GM18505 (cell line): ENCODE measurements at regions not wholly inside any gene's neighbourhood (a gene's known extent, or its start where the extent isn't known, plus 50 kb on each side); places are given as distances from the start of the nearest gene placed in this dataset.

Experiments used
- ATAC-seq: cut with Tn5 transposase; IDR thresholded peaks from one replicate; pipeline ENCODE4 v1.9.1; 2021; ENCODE audit not compliant: unreplicated experiment
- POLR2A ChIP-seq: IDR thresholded peaks from 4 replicates; pipeline ENCODE4 v1.6.1; 2011; ENCODE audit warnings: borderline replicate concordance; ENCODE audit not compliant: insufficient read depth, insufficient read length; ENCODE audit errors: extremely low read depth

DNA sequence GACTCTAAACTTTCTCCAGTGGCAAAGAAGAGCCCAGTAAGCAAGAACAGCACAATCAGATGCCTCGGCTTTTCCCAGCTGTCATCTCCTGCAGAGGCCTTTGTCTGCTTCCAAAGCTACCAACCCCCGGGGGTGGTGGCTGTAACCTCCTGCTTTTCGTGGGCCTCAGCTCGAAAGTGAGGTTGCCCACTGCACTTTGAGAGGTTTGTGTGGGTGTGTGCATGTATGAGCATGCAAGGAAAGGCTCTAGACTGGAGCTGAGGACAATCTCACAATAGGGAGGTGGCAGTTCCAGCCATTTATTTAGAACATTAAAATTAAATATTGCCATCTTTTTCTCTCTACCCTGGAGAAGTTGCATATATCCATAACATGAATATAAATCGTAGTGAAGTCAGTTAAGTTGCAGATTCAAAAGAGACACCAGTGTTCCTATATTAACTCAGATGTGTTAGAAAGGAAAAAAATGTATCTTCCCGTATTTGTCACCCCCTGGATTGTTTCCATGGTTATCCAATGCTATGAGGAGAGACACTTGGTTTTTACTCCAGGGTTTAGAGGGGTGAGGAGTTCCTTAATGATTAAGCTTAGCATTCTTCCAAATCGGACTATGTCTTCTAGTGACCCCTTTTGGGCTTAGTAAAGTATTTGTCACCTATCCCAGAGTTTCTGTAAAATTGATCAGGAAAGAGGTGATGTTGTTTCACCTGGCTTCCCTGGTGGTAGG, 781.1 kb downstream of the INHBA start:
- ATAC-seq: no peak
- TF ChIP-seq POLR2A: no peak

DNA sequence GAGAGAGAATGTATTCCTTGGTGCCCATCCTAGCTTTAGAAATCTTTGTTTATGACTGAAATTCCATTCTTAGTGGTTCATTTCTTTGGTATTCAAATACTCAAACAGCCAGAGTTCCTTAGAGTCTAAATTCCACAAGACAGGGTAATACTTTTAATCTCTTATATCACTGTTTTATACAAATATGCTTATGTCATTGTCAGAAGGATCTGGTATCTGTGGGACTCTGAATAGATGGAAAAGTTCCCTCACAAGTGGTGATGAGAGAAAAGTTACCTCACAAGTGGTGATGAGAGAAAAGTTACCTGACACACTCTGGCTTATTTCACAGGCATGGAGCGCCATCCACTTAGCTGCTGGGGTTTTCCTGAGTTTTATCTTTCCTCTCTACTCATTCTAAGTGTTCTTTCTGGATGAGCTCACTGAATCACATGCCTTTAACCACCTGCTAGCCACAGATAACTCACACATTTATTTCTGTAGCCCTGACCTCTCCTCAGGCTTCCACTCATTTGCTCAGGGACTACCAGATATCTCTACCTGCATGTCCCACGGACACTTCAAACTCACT, 784.0 kb downstream of the SUGCT start:
- no peak for TF ChIP-seq POLR2A
- no peak for ATAC-seq

DNA sequence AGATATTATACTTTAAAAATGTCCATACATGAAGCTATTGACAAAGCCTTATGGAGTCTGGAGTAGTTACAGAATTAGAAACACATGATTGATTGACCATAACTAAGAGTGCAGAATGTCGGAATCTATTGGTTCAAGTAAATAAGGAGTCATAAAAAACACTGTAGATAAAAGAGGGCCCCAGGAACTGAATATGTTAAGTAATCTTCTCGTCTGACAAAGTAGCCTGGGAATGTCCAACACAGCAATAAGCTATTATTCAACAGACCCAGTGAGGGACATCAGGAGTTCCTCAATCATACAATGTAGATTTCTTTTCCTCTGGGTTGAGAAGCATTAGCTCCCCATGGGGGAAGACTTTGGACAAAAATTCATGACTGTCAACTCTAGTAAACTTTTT, 782.0 kb downstream of the SUGCT start:
- TF ChIP-seq POLR2A: no peak
- ATAC-seq: no peak

DNA sequence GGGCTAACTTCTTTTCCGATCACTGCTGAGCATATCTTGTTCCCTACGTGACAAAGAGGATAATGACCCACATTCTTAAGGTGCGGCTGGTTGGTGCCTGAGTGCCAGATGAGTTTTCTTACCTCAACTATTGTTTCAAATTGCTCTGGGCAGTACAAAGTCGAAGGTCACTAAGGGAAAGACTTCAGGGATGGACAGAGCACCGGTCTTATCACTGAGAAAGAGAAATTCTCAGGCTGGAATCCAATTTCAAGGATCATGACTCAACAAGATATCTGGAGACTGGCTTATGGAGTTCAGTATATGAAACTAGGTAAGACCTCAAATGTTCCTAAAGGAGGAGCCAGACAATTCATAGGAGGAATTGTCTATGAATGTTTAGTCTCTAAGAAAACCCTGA, 780.3 kb downstream of the SUGCT start:
- no peak for TF ChIP-seq POLR2A
- ATAC-seq: no peak
